ENCODE measurements at regions not wholly inside any gene's neighbourhood (a gene's known extent, or its start where the extent isn't known, plus 50 kb on each side); places are given as distances from the start of the nearest gene placed in this dataset.

- intact Hi-C loops (cut with micrococcal nuclease): no loop called here
- Mint-ChIP-seq H3K27ac (no peak overlapping the region), H3K9me3 (peaks cover 0 to 9% (median 3%) of the 10 kb centered on the region in 7 donors), H3K4me3 (no peak overlapping the region), H3K36me3 (no peaks in the 10 kb centered on the region), H3K27me3 (ENCODE audit: low read depth in 3 of 3) (peaks cover 0 to 2% (median 0%) of the 10 kb centered on the region in 3 donors), H3K4me1 (no peaks in the 10 kb centered on the region)
- H3K9me3 ChIP-seq (replicated peaks in 1 of 2; ENCODE audit: control insufficient read depth in 1 of 2, insufficient read depth in 1 of 2, low read length in 2 of 2): no peaks in the 10 kb centered on the region
- no CpG with 5 or more reads among the region's 2 CpGs for WGBS (ENCODE audit: insufficient coverage)
- no peak for TF ChIP-seq CTCF (IDR thresholded peaks at IDR 0.05)
- H3K27ac ChIP-seq (ENCODE audit: low read depth in 1 of 2, low read length in 2 of 2): no peak overlapping the region
- H3K4me1 ChIP-seq (ENCODE audit: control insufficient read depth in 1 of 2, insufficient read depth in 2 of 2, low read length in 2 of 2): no peaks in the 10 kb centered on the region
- no peaks in the 10 kb centered on the region for H3K27me3 ChIP-seq (ENCODE audit: control insufficient read depth in 2 of 2, insufficient read depth in 2 of 2, low read length in 2 of 2)
- no peak overlapping the region for H2AFZ ChIP-seq (ENCODE audit: insufficient read depth, low read depth, low read length, poor library complexity, severe bottlenecking)
- no peak for DNase-seq
- no peaks in the 10 kb centered on the region for H3K36me3 ChIP-seq (replicated peaks in 1 of 2; ENCODE audit: control insufficient read depth in 1 of 2, insufficient read depth in 2 of 2, low read length in 2 of 2)
- H3K4me3 ChIP-seq (replicated peaks in 1 of 3; ENCODE audit: low read depth in 2 of 3, low read length in 3 of 3): no peak overlapping the region
- H3K9ac ChIP-seq (ENCODE audit: insufficient read depth, low read length, poor library complexity, severe bottlenecking): no peak overlapping the region
- H4K20me1 ChIP-seq (ENCODE audit: insufficient read depth, low read length): no peaks in the 10 kb centered on the region
- no peaks in the 10 kb centered on the region for H3K79me2 ChIP-seq (ENCODE audit: insufficient read depth, low read length)
- no peak overlapping the region for H3K4me2 ChIP-seq (replicated peaks; ENCODE audit: extremely low read depth, low read length, poor library complexity, severe bottlenecking)
Measured at GRCh38 chr4:54877006-54877405, 219.2 kb downstream of the KIT start.

- H3K27me3 Mint-ChIP-seq (ENCODE audit: low read depth in 3 of 3): peaks cover 0 to 2% (median 0%) of the 10 kb centered on the region in 3 donors
Measured at GRCh38 chr4:54872261-54872660, 214.5 kb downstream of the KIT start.

More at GRCh38 chr4:54872261-54872660, 214.5 kb downstream of the KIT start:
- DNase-seq: no peak
- no peaks in the 10 kb centered on the region for H3K4me1 Mint-ChIP-seq
- H3K4me3 Mint-ChIP-seq: no peak overlapping the region
- Histone ChIP-seq H3K4me2 (replicated peaks; ENCODE audit: extremely low read depth, low read length, poor library complexity, severe bottlenecking) (no peak overlapping the region), H3K4me1 (ENCODE audit: control insufficient read depth in 1 of 2, insufficient read depth in 2 of 2, low read length in 2 of 2) (no peaks in the 10 kb centered on the region), H3K9ac (ENCODE audit: insufficient read depth, low read length, poor library complexity, severe bottlenecking) (no peak overlapping the region), H3K27me3 (ENCODE audit: control insufficient read depth in 2 of 2, insufficient read depth in 2 of 2, low read length in 2 of 2) (no peaks in the 10 kb centered on the region), H4K20me1 (ENCODE audit: insufficient read depth, low read length) (no peaks in the 10 kb centered on the region), H3K4me3 (replicated peaks in 1 of 3; ENCODE audit: low read depth in 2 of 3, low read length in 3 of 3) (no peak overlapping the region), H3K27ac (ENCODE audit: low read depth in 1 of 2, low read length in 2 of 2) (no peak overlapping the region), H3K9me3 (replicated peaks in 1 of 2; ENCODE audit: control insufficient read depth in 1 of 2, insufficient read depth in 1 of 2, low read length in 2 of 2) (no peaks in the 10 kb centered on the region), H2AFZ (ENCODE audit: insufficient read depth, low read depth, low read length, poor library complexity, severe bottlenecking) (no peak overlapping the region), H3K79me2 (ENCODE audit: insufficient read depth, low read length) (no peaks in the 10 kb centered on the region), H3K36me3 (replicated peaks in 1 of 2; ENCODE audit: control insufficient read depth in 1 of 2, insufficient read depth in 2 of 2, low read length in 2 of 2) (no peaks in the 10 kb centered on the region)
- WGBS (ENCODE audit: insufficient coverage): 86% methylated on average over 1 of the region's 3 CpGs
- TF ChIP-seq CTCF (IDR thresholded peaks at IDR 0.05): no peak
- H3K9me3 Mint-ChIP-seq: peaks cover 0 to 13% (median 3%) of the 10 kb centered on the region in 7 donors
- no peak overlapping the region for H3K27ac Mint-ChIP-seq
- intact Hi-C loops (cut with micrococcal nuclease): no loop called here
- no peaks in the 10 kb centered on the region for H3K36me3 Mint-ChIP-seq

Measured in CD14-positive monocyte (primary cell).